ENCODE measurements at regions not wholly inside any gene's neighbourhood (a gene's known extent, or its start where the extent isn't known, plus 50 kb on each side); places are given as distances from the start of the nearest gene placed in this dataset.
"Not testable (repeated sequence)": the region's sequence is repeated elsewhere in the genome, so short reads cannot be mapped to it uniquely, and the experiment has no call there.

GRCh38 chr13:109938255-109938936, 152.0 kb upstream of the IRS2 start:
- ATAC-seq (ENCODE audit: low FRiP score in 2 of 2) = peak in 1 of 2 donors; percentile 68
- H3K27ac ChIP-seq = no peak overlapping the region

GRCh38 chr13:109934520-109934919, 148.1 kb upstream of the IRS2 start:
- H3K4me1 ChIP-seq; H3K36me3 ChIP-seq; H3K27ac ChIP-seq; DNase-seq; ATAC-seq (ENCODE audit: low FRiP score in 2 of 2); H3K9me3 ChIP-seq; H3K27me3 ChIP-seq; H3K4me3 ChIP-seq: not testable (repeated sequence)
- 94 to 96% methylated on average over 5 of the region's 5 CpGs for WGBS, 2 donors

More at GRCh38 chr13:109938255-109938936, 152.0 kb upstream of the IRS2 start:
- WGBS, 2 donors = 84 to 85% methylated on average over 10 of the region's 10 CpGs
- no peak for TF ChIP-seq POLR2A (IDR thresholded peaks at IDR 0.05)
- TF ChIP-seq, protein P1, sequence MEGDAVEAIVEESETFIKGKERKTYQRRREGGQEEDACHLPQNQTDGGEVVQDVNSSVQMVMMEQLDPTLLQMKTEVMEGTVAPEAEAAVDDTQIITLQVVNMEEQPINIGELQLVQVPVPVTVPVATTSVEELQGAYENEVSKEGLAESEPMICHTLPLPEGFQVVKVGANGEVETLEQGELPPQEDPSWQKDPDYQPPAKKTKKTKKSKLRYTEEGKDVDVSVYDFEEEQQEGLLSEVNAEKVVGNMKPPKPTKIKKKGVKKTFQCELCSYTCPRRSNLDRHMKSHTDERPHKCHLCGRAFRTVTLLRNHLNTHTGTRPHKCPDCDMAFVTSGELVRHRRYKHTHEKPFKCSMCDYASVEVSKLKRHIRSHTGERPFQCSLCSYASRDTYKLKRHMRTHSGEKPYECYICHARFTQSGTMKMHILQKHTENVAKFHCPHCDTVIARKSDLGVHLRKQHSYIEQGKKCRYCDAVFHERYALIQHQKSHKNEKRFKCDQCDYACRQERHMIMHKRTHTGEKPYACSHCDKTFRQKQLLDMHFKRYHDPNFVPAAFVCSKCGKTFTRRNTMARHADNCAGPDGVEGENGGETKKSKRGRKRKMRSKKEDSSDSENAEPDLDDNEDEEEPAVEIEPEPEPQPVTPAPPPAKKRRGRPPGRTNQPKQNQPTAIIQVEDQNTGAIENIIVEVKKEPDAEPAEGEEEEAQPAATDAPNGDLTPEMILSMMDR (IDR thresholded peaks at IDR 0.05) = no peak
- TF ChIP-seq EP300 (IDR thresholded peaks at IDR 0.05) = no peak
- no peak for TF ChIP-seq POLR2AphosphoS5 (IDR thresholded peaks at IDR 0.05)
- Histone ChIP-seq H3K4me3 (no peak overlapping the region), H3K36me3 (no peaks in the 10 kb centered on the region), H3K9me3 (no peaks in the 10 kb centered on the region), H3K27me3 (no peaks in the 10 kb centered on the region), H3K4me1 (no peaks in the 10 kb centered on the region)
- no peak for DNase-seq

DNA sequence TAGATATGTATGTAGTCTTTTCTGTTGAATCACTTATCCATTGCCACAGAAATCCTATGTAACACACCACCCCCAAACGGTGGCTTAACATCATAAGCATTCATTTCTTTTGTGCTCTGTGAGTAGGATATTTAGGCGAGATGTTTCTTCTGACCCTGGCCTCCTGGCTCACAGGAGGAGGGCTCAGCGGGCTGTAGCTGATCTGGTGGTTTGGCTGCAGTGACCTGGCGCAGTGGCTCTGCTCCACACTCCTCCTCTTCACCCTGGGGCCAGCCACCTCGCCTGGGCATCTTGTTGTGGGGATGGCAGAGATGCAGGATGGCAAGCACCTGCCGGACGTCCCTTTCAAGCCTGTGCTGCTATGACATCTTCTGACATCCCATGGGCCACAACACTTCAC, 147.1 kb upstream of the IRS2 start:
- Histone ChIP-seq H3K4me3 (no peak overlapping the region), H3K27ac (no peak overlapping the region), H3K9me3 (no peaks in the 10 kb centered on the region), H3K4me1 (no peaks in the 10 kb centered on the region), H3K36me3 (no peaks in the 10 kb centered on the region), H3K27me3 (no peaks in the 10 kb centered on the region)
- ATAC-seq (ENCODE audit: low FRiP score in 2 of 2) (no peak), DNase-seq (peak in 1 of 2 donors; percentile 34)
- TF ChIP-seq POLR2A (IDR thresholded peaks at IDR 0.05) (no peak), POLR2AphosphoS5 (IDR thresholded peaks at IDR 0.05) (no peak), EP300 (IDR thresholded peaks at IDR 0.05) (no peak)
- TF ChIP-seq, protein P1 (IDR thresholded peaks at IDR 0.05) = no peak
- WGBS, 2 donors = 71 to 91% methylated on average over 6 to 7 of the region's 7 CpGs

DNA sequence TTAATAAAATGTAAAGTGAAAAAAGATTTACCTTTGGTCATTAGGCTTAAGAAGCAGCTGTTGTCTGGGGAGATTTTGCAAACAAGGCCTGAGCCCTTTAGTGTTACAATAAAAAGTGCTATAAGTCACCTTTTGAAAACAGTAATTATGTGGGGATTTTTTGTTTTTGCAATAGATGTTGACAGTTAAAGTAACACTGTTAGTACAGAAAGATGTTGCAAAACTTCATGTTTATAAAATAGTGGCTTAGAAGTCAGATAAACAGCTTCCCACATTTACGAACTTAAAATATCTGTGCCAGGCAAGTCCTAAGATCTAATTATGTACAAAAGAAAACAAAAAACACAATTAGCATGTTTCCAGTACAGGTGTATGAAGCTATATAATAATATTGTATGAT, 138.0 kb upstream of the IRS2 start:
- no peak overlapping the region for H3K4me3 ChIP-seq
- no peak for DNase-seq
- H3K27me3 ChIP-seq = no peaks in the 10 kb centered on the region
- H3K4me1 ChIP-seq = no peaks in the 10 kb centered on the region
- H3K36me3 ChIP-seq = no peaks in the 10 kb centered on the region
- TF ChIP-seq, protein P1 (IDR thresholded peaks at IDR 0.05) = no peak
- TF ChIP-seq POLR2A (IDR thresholded peaks at IDR 0.05) (no peak), POLR2AphosphoS5 (IDR thresholded peaks at IDR 0.05) (no peak), EP300 (IDR thresholded peaks at IDR 0.05) (no peak)
- 76 to 85% methylated on average over 1 of the region's 1 CpG for WGBS, 2 donors
- no peak overlapping the region for H3K27ac ChIP-seq
- no peak for ATAC-seq (ENCODE audit: low FRiP score in 2 of 2)
- H3K9me3 ChIP-seq = no peaks in the 10 kb centered on the region

DNA sequence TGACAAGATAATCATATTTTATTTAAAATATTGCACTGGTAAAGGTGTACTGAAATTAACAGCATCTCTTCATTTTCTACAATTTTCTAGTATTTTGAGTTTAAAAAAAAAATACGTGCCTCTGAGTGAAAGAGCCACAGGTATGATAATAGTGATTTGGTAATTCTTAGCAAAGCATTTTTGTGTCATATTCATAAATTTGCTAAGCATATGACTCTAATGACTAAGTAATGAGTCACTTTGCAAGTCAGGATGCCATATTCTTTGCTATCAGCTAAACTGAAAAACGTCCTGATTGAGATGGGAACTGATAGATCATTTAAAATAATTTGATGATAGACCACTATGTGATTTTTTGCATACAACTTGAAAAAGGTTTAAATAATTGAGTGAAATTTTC, 136.1 kb upstream of the IRS2 start:
- no peak overlapping the region for H3K4me3 ChIP-seq
- WGBS, 2 donors = 68 to 84% methylated on average over 2 of the region's 2 CpGs
- H3K27ac ChIP-seq = no peak overlapping the region
- TF ChIP-seq, protein P1 (IDR thresholded peaks at IDR 0.05) = no peak
- TF ChIP-seq POLR2A (IDR thresholded peaks at IDR 0.05) = no peak
- TF ChIP-seq POLR2AphosphoS5 (IDR thresholded peaks at IDR 0.05) = no peak
- no peak for TF ChIP-seq EP300 (IDR thresholded peaks at IDR 0.05)
- no peak for ATAC-seq (ENCODE audit: low FRiP score in 2 of 2)
- H3K4me1 ChIP-seq = no peaks in the 10 kb centered on the region
- H3K27me3 ChIP-seq = no peaks in the 10 kb centered on the region
- no peaks in the 10 kb centered on the region for H3K36me3 ChIP-seq
- no peak for DNase-seq
- no peaks in the 10 kb centered on the region for H3K9me3 ChIP-seq
